ENCODE measurements at regions not wholly inside any gene's neighbourhood (a gene's known extent, or its start where the extent isn't known, plus 50 kb on each side); places are given as distances from the start of the nearest gene placed in this dataset.

DNA sequence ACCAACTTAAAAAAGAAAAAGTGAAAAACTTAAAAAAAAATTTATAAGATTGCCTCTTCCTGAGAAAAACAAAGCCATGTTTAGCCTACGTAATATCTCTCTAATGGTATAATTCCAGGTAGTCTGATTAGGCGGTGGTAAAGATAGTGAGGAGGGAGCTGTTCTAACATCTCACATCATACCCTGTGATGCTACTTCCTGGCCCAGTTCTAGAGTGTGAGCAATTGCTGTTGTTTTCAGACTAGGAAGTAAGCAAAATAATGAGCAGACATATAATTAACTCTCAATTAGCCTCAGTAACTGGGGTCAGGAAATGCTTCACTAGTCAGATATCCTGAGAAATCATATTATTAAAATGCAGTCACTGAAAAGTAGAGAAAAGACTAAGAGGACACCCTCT, 113.9 kb downstream of the PHLDA1 start:
- no peak overlapping the region for H3K4ac ChIP-seq (ENCODE audit: low read length)
- no peak overlapping the region for H3K18ac ChIP-seq (ENCODE audit: low read length)
- no CpG with 5 or more reads among the region's 2 CpGs for whole genome bisulfite sequencing, 2 donors (ENCODE audit: extremely low coverage in 2 of 2, insufficient read length in 2 of 2, insufficient replicate concordance in 1 of 2)
- no peak overlapping the region for H2BK12ac ChIP-seq (ENCODE audit: low read length)
- no peak overlapping the region for H4K8ac ChIP-seq (ENCODE audit: low read depth, low read length)
- H3K4me1 ChIP-seq (ENCODE audit: control insufficient read depth in 2 of 2, insufficient read depth in 1 of 2, low read depth in 1 of 2, low read length in 2 of 2) = peaks cover 0 to 3% of the 10 kb centered on the region in 2 donors
- peaks cover 1% of the 10 kb centered on the region for H3K79me1 ChIP-seq (ENCODE audit: low read depth, low read length)
- H2AFZ ChIP-seq (ENCODE audit: low read length) = no peak overlapping the region
- H3K27ac ChIP-seq (replicated peaks; ENCODE audit: low read length) = no peak overlapping the region
- no peak overlapping the region for H3K14ac ChIP-seq (ENCODE audit: low read length)
- no peak overlapping the region for H2AK5ac ChIP-seq (ENCODE audit: low read depth, low read length)
- H3K23ac ChIP-seq (ENCODE audit: low read depth, low read length, poor library complexity) = no peak overlapping the region
- H3K9ac ChIP-seq (ENCODE audit: low read depth, low read length, poor library complexity) = no peak overlapping the region
- no peak overlapping the region for H2BK120ac ChIP-seq (ENCODE audit: low read depth, low read length)
- no peak overlapping the region for H2BK15ac ChIP-seq (ENCODE audit: low read length)
- no peak overlapping the region for H3K4me3 ChIP-seq (ENCODE audit: low read length in 2 of 2)
- no peaks in the 10 kb centered on the region for H3K27me3 ChIP-seq (ENCODE audit: control insufficient read depth in 3 of 3, insufficient read depth in 3 of 3, low read depth in 1 of 3, low read length in 3 of 3)
- no peaks in the 10 kb centered on the region for H3K36me3 ChIP-seq (replicated peaks in 1 of 2; ENCODE audit: control insufficient read depth in 2 of 2, insufficient read depth in 2 of 2, low read length in 2 of 2)
- H4K91ac ChIP-seq (ENCODE audit: low read depth, low read length, poor library complexity) = no peak overlapping the region
- no peak overlapping the region for H3K4me2 ChIP-seq (ENCODE audit: insufficient read depth, low read length, poor library complexity, severe bottlenecking)
- H2BK5ac ChIP-seq (ENCODE audit: low read length) = no peak overlapping the region
- H3K9me3 ChIP-seq (replicated peaks in 1 of 2; ENCODE audit: control insufficient read depth in 2 of 2, insufficient read depth in 1 of 2, low read depth in 1 of 2, low read length in 2 of 2) = peaks cover 0 to 4% of the 10 kb centered on the region in 2 donors
- DNase-seq (ENCODE audit: low spot score) = no peak

DNA sequence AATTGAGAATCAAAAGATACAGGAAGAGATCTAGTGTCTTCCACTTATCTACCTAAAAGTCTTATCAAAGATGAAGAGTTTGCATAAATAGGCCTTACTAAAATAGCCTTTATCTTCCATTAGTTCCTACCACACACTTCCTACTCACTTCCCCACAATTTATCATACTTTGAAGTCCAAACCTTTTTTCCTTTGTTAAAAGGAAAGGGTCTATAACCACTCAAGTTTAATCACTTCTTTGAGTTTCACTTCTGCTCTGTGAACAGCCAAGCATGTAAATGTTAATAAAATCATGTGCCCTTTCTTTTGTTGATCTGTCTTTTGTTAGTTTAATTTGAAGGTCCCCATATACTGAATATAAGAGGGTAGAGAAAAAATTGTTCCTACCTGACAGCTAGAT, 114.5 kb downstream of the PHLDA1 start:
- no peak overlapping the region for H2AFZ ChIP-seq (ENCODE audit: low read length)
- no peak overlapping the region for H3K4ac ChIP-seq (ENCODE audit: low read length)
- H3K18ac ChIP-seq (ENCODE audit: low read length) = no peak overlapping the region
- H2BK5ac ChIP-seq (ENCODE audit: low read length) = no peak overlapping the region
- H3K4me3 ChIP-seq (ENCODE audit: low read length in 2 of 2) = no peak overlapping the region
- H3K9me3 ChIP-seq (replicated peaks in 1 of 2; ENCODE audit: control insufficient read depth in 2 of 2, insufficient read depth in 1 of 2, low read depth in 1 of 2, low read length in 2 of 2) = peaks cover 0 to 4% of the 10 kb centered on the region in 2 donors
- H3K9ac ChIP-seq (ENCODE audit: low read depth, low read length, poor library complexity) = no peak overlapping the region
- H3K23ac ChIP-seq (ENCODE audit: low read depth, low read length, poor library complexity) = no peak overlapping the region
- no peaks in the 10 kb centered on the region for H3K36me3 ChIP-seq (replicated peaks in 1 of 2; ENCODE audit: control insufficient read depth in 2 of 2, insufficient read depth in 2 of 2, low read length in 2 of 2)
- H3K4me2 ChIP-seq (ENCODE audit: insufficient read depth, low read length, poor library complexity, severe bottlenecking) = no peak overlapping the region
- H2AK5ac ChIP-seq (ENCODE audit: low read depth, low read length) = no peak overlapping the region
- H4K91ac ChIP-seq (ENCODE audit: low read depth, low read length, poor library complexity) = no peak overlapping the region
- no peak overlapping the region for H3K14ac ChIP-seq (ENCODE audit: low read length)
- peaks cover 1% of the 10 kb centered on the region for H3K79me1 ChIP-seq (ENCODE audit: low read depth, low read length)
- H4K8ac ChIP-seq (ENCODE audit: low read depth, low read length) = no peak overlapping the region
- no peak overlapping the region for H2BK15ac ChIP-seq (ENCODE audit: low read length)
- H3K27ac ChIP-seq (replicated peaks; ENCODE audit: low read length) = no peak overlapping the region
- H2BK120ac ChIP-seq (ENCODE audit: low read depth, low read length) = no peak overlapping the region
- no peaks in the 10 kb centered on the region for H3K27me3 ChIP-seq (ENCODE audit: control insufficient read depth in 3 of 3, insufficient read depth in 3 of 3, low read depth in 1 of 3, low read length in 3 of 3)
- DNase-seq (ENCODE audit: low spot score) = no peak
- no peak overlapping the region for H2BK12ac ChIP-seq (ENCODE audit: low read length)
- H3K4me1 ChIP-seq (ENCODE audit: control insufficient read depth in 2 of 2, insufficient read depth in 1 of 2, low read depth in 1 of 2, low read length in 2 of 2) = peaks cover 0 to 3% of the 10 kb centered on the region in 2 donors

GRCh38 chr12:75913502-75914351, 117.8 kb downstream of the PHLDA1 start:
- H3K79me1 ChIP-seq (ENCODE audit: low read depth, low read length) = peaks cover 1% of the 10 kb centered on the region
- no peak overlapping the region for H4K91ac ChIP-seq (ENCODE audit: low read depth, low read length, poor library complexity)
- no peak overlapping the region for H3K4me3 ChIP-seq (ENCODE audit: low read length in 2 of 2)
- WGBS, 2 donors (ENCODE audit: extremely low coverage in 2 of 2, insufficient read length in 2 of 2, insufficient replicate concordance in 1 of 2) = no CpG with 5 or more reads among the region's 5 CpGs
- H2AK5ac ChIP-seq (ENCODE audit: low read depth, low read length) = no peak overlapping the region
- peaks cover 0 to 2% of the 10 kb centered on the region in 2 donors for H3K9me3 ChIP-seq (replicated peaks in 1 of 2; ENCODE audit: control insufficient read depth in 2 of 2, insufficient read depth in 1 of 2, low read depth in 1 of 2, low read length in 2 of 2)
- H3K14ac ChIP-seq (ENCODE audit: low read length) = no peak overlapping the region
- H2BK15ac ChIP-seq (ENCODE audit: low read length) = no peak overlapping the region
- no peak overlapping the region for H2BK5ac ChIP-seq (ENCODE audit: low read length)
- no peak overlapping the region for H3K4ac ChIP-seq (ENCODE audit: low read length)
- H3K18ac ChIP-seq (ENCODE audit: low read length) = peak overlapping the region; percentile 54
- no peaks in the 10 kb centered on the region for H3K27me3 ChIP-seq (ENCODE audit: control insufficient read depth in 3 of 3, insufficient read depth in 3 of 3, low read depth in 1 of 3, low read length in 3 of 3)
- H3K9ac ChIP-seq (ENCODE audit: low read depth, low read length, poor library complexity) = no peak overlapping the region
- H3K4me1 ChIP-seq (ENCODE audit: control insufficient read depth in 2 of 2, insufficient read depth in 1 of 2, low read depth in 1 of 2, low read length in 2 of 2) = peaks cover 0 to 15% of the 10 kb centered on the region in 2 donors
- peak overlapping the region; percentile 48 for H2AFZ ChIP-seq (ENCODE audit: low read length)
- no peaks in the 10 kb centered on the region for H3K36me3 ChIP-seq (replicated peaks in 1 of 2; ENCODE audit: control insufficient read depth in 2 of 2, insufficient read depth in 2 of 2, low read length in 2 of 2)
- no peak overlapping the region for H4K8ac ChIP-seq (ENCODE audit: low read depth, low read length)
- no peak overlapping the region for H3K23ac ChIP-seq (ENCODE audit: low read depth, low read length, poor library complexity)
- H3K27ac ChIP-seq (replicated peaks; ENCODE audit: low read length) = no peak overlapping the region
- no peak overlapping the region for H3K4me2 ChIP-seq (ENCODE audit: insufficient read depth, low read length, poor library complexity, severe bottlenecking)
- DNase-seq (ENCODE audit: low spot score) = no peak
- H2BK12ac ChIP-seq (ENCODE audit: low read length) = no peak overlapping the region
- no peak overlapping the region for H2BK120ac ChIP-seq (ENCODE audit: low read depth, low read length)

DNA sequence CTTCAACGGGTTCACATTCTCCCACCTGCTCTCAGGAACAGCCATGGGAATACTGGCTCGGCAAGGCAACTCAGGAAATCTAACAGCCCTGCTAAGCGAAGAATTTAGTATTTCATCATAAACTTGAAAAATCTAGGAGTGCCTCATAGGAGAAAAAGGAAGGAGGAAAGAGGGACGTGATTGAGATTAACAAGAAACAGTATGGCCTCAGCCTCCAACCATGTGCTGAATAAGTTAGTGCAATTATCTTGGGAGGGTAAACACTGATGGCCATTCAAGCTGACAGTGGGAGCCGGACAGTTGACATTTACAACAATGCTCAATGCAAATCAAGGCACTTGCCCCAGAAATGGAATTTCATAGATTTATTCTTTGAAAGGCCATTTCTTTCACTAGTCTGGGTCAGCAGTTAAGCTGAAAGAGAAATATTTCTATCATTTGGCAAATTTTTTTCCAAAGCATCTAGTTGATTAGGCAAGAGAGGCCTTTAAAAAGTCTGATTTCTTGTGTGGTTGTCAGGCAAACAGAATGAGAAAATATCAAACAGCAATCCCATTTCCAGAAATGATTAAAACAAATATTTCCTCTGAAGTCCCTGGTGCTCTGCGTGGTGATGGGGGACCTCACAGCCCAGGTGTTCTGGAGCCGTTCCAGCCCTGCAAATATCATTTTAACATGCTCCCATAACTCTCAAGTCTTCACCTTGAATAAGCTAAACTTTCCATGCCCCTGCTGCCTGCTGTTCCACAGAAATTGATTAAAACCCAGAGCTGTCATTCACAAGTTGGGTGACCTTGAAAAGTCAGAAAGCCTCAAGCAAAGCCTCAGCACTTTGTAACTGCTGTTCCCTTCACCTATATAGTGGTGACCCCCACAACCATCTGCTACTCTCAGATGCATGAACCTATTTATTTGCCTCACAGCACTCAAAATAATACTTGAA, 121.6 kb downstream of the PHLDA1 start:
- H2BK5ac ChIP-seq (ENCODE audit: low read length) = no peak overlapping the region

More for the DNA sequence above, 121.6 kb downstream of the PHLDA1 start:
- Histone ChIP-seq H2BK15ac (ENCODE audit: low read length) (no peak overlapping the region), H3K4ac (ENCODE audit: low read length) (no peak overlapping the region), H3K4me3 (ENCODE audit: low read length in 2 of 2) (no peak overlapping the region), H3K36me3 (replicated peaks in 1 of 2; ENCODE audit: control insufficient read depth in 2 of 2, insufficient read depth in 2 of 2, low read length in 2 of 2) (no peaks in the 10 kb centered on the region), H2BK12ac (ENCODE audit: low read length) (no peak overlapping the region), H3K27ac (replicated peaks; ENCODE audit: low read length) (no peak overlapping the region), H2BK120ac (ENCODE audit: low read depth, low read length) (no peak overlapping the region), H2AFZ (ENCODE audit: low read length) (peak overlapping the region; percentile 62), H3K4me2 (ENCODE audit: insufficient read depth, low read length, poor library complexity, severe bottlenecking) (no peak overlapping the region), H4K8ac (ENCODE audit: low read depth, low read length) (no peak overlapping the region), H4K91ac (ENCODE audit: low read depth, low read length, poor library complexity) (no peak overlapping the region), H3K18ac (ENCODE audit: low read length) (no peak overlapping the region), H3K27me3 (ENCODE audit: control insufficient read depth in 3 of 3, insufficient read depth in 3 of 3, low read depth in 1 of 3, low read length in 3 of 3) (no peaks in the 10 kb centered on the region), H3K9ac (ENCODE audit: low read depth, low read length, poor library complexity) (no peak overlapping the region), H3K14ac (ENCODE audit: low read length) (no peak overlapping the region), H3K79me1 (ENCODE audit: low read depth, low read length) (peaks cover 1% of the 10 kb centered on the region), H3K4me1 (ENCODE audit: control insufficient read depth in 2 of 2, insufficient read depth in 1 of 2, low read depth in 1 of 2, low read length in 2 of 2) (peaks cover 0 to 15% of the 10 kb centered on the region in 2 donors), H3K9me3 (replicated peaks in 1 of 2; ENCODE audit: control insufficient read depth in 2 of 2, insufficient read depth in 1 of 2, low read depth in 1 of 2, low read length in 2 of 2) (no peaks in the 10 kb centered on the region), H3K23ac (ENCODE audit: low read depth, low read length, poor library complexity) (no peak overlapping the region), H2AK5ac (ENCODE audit: low read depth, low read length) (no peak overlapping the region)
- no CpG with 5 or more reads among the region's 7 CpGs for WGBS, 2 donors (ENCODE audit: extremely low coverage in 2 of 2, insufficient read length in 2 of 2, insufficient replicate concordance in 1 of 2)
- DNase-seq (ENCODE audit: low spot score) = no peak

Data from neuronal stem cell (in vitro differentiated cells).